HG03139 (cell line): ENCODE measurements at regions not wholly inside any gene's neighbourhood (a gene's known extent, or its start where the extent isn't known, plus 50 kb on each side); places are given as distances from the start of the nearest gene placed in this dataset.
A peak's percentile ranks its signal among the peaks of the same experiment; 100 is the strongest.
"Not testable (repeated sequence)": the region's sequence is repeated elsewhere in the genome, so short reads cannot be mapped to it uniquely, and the experiment has no call there.

Source experiments
- ATAC-seq: cut with Tn5 transposase; IDR thresholded peaks from one replicate; pipeline ENCODE4 v1.9.1; 2021; ENCODE audit not compliant: unreplicated experiment

DNA sequence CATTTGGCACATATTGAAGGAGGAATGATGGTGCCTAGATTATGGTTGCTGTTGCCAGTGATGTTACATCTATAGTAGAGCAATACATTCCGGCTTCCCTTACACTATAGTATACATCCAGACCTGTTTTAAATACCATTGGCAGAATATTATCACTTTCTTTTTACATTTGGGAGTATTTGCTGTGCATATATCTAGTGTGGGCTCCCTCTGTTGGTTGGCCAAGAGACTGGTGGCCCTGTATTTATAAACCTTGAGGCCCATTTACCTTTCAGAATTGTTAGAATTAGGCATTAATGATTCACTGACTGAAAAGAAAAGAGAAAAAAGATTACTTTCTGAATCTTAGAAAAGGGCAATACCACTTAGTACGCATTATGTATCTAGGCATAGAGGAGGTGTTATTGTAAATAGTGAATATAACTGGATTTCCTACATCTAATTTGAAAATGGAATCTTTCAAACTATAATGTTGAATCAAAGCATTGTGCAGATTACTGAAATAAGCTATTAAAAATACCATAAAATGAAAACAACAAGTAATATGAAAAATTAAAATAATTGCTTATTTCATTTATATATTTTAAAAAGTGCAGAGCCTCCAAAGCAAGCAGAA is 628.8 kb upstream of the MAN1A1 start:
- peak; percentile 64 for ATAC-seq

DNA sequence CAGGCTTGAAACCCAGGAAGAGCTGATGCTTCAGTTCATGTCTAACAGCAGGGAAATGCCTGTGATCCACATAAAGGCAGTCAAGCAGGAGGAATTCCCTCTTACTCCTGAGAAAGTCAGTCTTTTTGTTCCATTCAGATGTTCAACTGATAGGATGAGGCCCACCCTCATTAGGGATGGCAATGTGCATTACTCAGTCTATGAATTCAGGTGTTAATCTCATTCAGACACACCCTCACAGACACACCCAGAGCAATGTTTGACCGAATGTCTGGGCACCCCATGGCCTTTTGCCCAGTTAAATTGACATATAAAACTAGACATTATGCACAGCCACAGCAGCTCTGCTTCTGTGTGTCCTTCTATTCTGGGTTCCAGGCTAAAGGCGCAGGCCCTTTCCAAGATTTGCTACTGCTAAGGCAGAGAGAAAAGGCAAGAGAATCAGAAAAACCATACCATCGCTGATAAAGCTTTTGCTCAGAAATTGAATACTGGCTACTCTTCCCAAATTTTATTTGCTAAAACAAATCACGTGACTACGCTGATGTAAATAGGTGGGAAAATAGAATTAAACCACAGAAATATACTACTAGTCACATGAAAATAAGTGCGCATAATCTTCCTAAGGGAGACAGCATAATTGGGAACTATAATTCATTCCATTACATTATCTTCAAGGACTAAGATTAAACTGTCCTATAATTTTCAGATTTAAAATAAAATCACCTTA is 625.0 kb upstream of the MAN1A1 start:
- ATAC-seq = no peak

- ATAC-seq = peak; percentile 75
Observed at GRCh38 chr6:119966484-119966883, 616.9 kb upstream of the MAN1A1 start.

GRCh38 chr6:119965900-119966299 is 616.3 kb upstream of the MAN1A1 start:
- no peak for ATAC-seq

- ATAC-seq = no peak
Observed at GRCh38 chr6:119965008-119965407, 615.4 kb upstream of the MAN1A1 start.

DNA sequence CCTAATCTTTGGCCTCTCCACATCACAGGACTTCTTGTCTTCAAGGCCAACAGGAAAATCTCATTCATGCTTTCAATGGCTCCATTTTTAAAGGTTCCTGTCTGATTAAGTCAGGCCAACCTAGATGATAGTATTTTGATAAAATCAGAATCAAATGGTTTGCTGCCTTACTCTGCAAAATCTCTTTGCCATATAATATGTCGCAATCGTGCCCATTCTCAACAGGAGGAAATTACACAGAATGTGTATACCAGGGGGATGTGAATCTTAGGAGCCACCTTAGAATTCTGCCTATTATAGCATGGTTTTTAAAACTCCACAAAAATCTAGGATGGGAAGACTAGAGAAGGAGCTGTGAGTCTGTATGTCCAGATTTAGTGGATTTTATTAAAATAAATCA is 612.9 kb upstream of the MAN1A1 start:
- ATAC-seq = no peak

DNA sequence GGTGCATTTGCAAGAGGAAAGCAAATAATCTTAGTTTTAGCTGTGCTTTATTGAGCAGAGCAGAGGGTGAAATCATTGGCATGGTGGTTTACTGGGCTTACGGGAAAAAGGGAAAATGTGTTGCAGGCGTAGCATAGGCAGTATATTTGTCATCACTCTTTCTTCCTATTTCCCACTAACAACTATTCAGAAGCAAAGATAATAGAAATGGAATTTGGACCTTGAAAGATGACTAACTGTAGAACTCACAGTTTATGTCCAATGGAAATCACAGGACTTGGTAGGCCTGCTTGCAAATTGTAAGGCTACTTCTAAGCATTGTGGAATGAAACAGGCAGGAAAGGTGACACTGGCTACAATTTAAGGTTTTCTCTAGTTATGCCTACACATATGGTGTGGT is 611.9 kb upstream of the MAN1A1 start:
- no peak for ATAC-seq

DNA sequence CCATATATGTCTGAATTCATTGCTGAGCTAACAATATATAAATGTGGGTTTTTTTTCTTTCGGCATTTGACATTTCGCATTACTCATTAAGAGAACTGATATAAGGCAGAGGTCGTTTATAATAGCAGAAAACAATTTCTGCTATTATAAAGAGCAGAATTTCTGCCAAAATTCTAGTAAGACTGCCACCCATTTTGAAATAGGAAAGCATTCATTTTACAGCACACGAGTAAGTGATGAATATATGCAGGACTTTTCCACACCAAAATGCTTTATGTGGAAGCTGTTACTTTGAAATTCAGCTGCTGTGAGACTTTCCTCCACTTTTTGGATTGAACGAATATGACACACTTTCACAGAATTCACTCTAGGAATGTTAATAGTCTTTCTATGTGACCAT is 610.9 kb upstream of the MAN1A1 start:
- no peak for ATAC-seq

DNA sequence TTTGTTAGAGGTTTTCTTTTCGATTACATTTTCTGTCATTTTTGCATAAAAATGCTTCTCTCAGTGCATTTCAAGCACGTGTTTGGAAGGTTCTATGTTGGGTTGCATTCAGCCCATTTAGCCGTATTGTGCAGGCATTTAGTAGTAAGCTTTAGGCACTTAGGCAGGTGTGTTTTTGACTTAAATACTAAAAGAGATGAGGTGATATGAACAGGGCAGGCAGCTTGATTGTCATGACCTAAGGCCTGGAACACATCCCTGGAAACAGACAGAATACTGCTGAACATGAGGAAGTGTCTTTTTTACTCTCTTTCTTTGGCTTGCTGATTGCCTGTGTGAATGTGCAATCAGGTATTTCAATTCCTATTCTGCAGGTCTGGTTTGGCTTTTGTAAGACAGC is 610.5 kb upstream of the MAN1A1 start:
- ATAC-seq = no peak

DNA sequence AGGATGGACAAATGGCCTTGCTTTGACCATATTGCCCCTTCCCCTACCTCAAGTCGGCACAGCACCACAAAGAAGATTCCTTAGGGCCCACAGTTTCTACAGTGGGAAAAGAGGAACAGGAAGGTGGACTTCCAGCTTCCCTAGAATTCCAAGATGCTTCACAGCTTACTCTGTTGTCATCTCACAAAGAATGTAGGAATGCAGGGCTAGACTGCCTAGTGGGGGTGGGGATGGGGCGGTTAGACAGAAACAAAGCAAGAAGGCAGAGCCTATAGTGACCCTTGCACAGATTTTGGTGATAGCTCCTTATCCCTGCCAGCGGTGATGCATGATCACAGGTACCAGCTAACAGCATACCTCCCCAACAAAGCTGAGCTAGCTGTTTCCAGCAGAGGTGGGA is 607.6 kb upstream of the MAN1A1 start:
- no peak for ATAC-seq

GRCh38 chr6:119952696-119953095 is 603.1 kb upstream of the MAN1A1 start:
- ATAC-seq = no peak

- no peak for ATAC-seq
Observed at GRCh38 chr6:119950681-119951080, 601.1 kb upstream of the MAN1A1 start.

DNA sequence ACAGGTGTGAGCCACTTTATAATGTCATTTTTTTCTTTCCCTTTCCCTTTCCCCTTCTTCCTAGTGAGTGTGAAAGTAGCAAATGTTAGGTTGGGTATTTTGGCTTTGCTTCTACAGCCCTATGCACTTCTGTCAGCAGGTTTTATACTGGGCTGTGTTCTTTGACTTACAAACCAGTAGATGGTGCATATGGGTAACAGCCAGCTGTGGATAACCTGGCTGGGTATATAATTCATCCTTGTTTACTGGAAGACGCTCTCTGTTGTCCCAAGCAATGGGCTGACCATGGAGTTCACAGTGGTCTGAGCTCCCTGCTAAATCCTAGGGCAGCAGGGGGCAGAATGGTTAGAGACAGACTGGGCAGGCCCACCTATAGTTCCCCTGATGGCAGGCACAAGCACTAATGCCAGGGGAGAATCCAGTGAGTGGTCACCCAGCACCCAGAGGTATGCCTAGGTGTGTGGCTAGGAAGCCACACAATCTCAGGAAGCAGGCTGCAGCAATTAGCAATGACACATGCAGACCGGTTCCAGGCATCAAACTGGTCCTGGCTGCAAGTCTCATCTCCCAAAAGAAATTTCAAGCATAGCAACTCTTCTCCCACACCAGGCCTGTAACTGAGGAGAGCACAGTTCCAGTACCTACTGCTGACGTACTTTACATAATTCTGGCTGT is 592.7 kb upstream of the MAN1A1 start:
- ATAC-seq = no peak

DNA sequence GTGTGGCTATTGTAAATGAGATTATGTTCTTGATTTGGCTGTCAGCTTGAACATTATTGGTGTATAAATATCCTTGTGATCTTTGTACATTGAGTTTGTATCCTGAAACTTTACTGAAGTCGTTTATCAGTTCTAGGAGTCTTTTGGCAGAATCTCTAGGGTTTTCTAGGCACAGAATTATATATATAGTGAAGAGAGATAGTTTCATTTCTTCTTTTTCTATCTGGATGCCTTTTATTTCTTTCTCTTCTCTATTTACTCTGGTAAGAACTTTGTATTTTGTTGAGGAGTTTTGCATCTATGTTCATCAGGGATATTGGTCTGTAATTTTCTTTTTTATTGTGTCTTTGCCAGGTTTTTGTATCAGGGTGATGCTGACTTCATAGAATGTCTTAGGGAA is 589.2 kb upstream of the MAN1A1 start:
- no peak for ATAC-seq

- no peak for ATAC-seq
Observed at GRCh38 chr6:119934816-119935215, 585.3 kb upstream of the MAN1A1 start.

- no peak for ATAC-seq
Observed at GRCh38 chr6:119929121-119929520, 579.6 kb upstream of the MAN1A1 start.

DNA sequence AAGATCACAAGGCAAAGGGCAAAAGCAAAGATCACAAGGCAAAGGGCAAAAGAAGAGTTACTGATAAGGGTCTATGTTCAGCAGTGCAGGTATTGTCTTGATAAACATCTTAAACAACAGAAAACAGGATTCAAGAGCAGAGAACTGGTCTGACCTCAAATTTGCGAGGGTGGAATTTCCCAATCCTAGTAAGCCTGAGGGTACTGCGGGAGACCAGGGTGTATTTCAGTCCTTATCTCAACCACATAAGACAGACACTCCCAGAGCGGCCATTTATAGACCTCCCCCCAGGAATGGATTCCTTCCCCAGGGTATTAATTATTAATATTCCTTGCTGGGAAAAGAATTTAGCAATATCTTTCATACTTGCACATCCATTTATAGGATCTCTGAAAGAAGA is 575.3 kb upstream of the MAN1A1 start:
- ATAC-seq = not testable (repeated sequence)

DNA sequence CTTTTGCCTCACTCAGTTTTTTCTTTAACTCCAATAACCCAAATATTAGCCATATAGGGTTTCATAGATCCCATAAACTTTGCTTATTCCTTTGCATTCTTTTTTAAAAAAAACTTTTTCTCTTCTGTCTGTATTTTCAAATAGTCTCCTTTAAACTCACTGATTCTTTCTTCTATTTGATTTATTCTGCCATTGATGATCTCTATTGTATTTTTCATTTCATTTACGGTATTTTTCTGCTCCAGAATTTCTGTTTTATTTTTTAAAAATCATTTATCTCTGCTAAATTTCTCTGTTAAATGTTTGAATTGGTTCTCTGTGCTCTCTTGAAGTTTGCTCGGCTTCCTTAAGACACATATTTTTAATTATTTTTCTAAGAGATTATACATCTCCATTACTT is 573.3 kb upstream of the MAN1A1 start:
- ATAC-seq = no peak

DNA sequence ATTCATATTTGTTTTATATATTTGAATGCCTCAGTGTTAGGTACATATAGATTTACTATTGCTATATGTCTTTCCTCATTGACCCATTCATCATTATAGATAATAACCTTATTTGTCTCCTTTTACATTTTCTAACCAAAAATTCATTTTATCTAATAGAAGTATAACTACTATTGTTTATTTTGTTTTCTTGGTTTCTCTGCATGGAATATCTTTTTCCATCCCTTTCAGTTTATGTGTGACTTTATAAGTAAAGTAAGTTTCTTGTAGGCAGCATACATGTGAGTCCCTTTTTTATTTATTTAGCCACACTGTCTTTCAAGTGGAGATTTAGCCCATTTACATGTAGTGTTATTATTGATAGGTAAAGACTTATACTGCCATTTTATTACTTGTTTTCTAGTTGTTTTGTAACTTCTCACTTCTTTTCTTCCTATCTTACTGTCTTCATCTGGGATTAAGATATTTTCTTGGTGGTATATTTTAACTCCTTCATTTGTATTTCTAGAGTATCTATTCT is 572.0 kb upstream of the MAN1A1 start:
- ATAC-seq = no peak

DNA sequence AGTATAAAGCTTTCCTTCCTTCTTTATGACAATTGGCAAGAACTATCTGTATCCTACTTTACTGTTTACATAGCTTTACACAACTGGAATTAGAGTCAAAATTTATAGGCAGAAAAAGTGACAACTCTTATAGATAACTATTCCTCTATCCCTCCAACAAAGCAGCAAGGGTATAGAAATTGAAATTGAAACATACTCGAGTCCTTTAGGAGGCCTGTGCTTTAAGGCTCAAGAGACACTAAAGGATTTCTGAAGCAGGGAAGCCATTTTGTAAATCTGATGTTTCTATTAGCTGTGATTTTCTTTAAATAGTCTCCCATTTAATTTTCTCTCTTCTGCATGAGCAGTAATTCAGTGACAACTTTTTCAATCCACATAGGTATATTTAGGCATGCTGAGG is 567.6 kb upstream of the MAN1A1 start:
- ATAC-seq = no peak

- ATAC-seq = no peak
Observed at GRCh38 chr6:119915971-119916370, 566.4 kb upstream of the MAN1A1 start.

- ATAC-seq = no peak
Observed at GRCh38 chr6:119908157-119908556, 558.6 kb upstream of the MAN1A1 start.
